MCF 10A (cell line): ENCODE measurements at regions not wholly inside any gene's neighbourhood (a gene's known extent, or its start where the extent isn't known, plus 50 kb on each side); places are given as distances from the start of the nearest gene placed in this dataset.

Experiments
- BruUV-seq: library from RNA; stranded (reverse); fragments of 400-500 nt; replicated peaks from 2 replicates; lab custom pipeline; 2021; lab: Mats Ljungman, UMichigan
- CTCF ChIA-PET: fragments of 300-600 bp; sonication (Branson Sonifier 250); formaldehyde crosslinking; extraction: SDS; loops from one replicate; lab custom pipeline; 2021; ENCODE audit warnings: antibody characterized with exemption, inconsistent platforms; lab: Yijun Ruan, JAX
- POLR2A ChIA-PET: fragments of 300-600, 350-650 bp; sonication (Branson Sonifier 250); formaldehyde crosslinking; extraction: SDS; loops from one replicate; lab custom pipeline; 2020; ENCODE audit warnings: antibody characterized with exemption, inconsistent platforms; lab: Yijun Ruan, JAX
- DNase-seq: peaks from one replicate; pipeline ENCODE4 v3.0.0-alpha.2; 2018; ENCODE audit not compliant: unreplicated experiment
- H3K27ac Mint-ChIP-seq: one replicate; pipeline ENCODE4 v1.8.0; 2022; ENCODE audit warnings: mild to moderate bottlenecking, low read depth, mixed read lengths; ENCODE audit not compliant: unreplicated experiment
- H3K27me3 Mint-ChIP-seq: one replicate; pipeline ENCODE4 v1.8.0; 2022; ENCODE audit warnings: mixed read lengths; ENCODE audit not compliant: insufficient read depth, unreplicated experiment
- H3K36me3 Mint-ChIP-seq: one replicate; pipeline ENCODE4 v1.8.0; 2022; ENCODE audit warnings: mild to moderate bottlenecking, moderate library complexity, mixed read lengths; ENCODE audit not compliant: insufficient read depth, unreplicated experiment
- H3K4me1 Mint-ChIP-seq: one replicate; pipeline ENCODE4 v1.8.0; 2022; ENCODE audit warnings: mixed read lengths; ENCODE audit not compliant: insufficient read depth, unreplicated experiment
- H3K4me3 Mint-ChIP-seq: one replicate; pipeline ENCODE4 v1.8.0; 2022; ENCODE audit warnings: mild to moderate bottlenecking, moderate library complexity, mixed read lengths; ENCODE audit not compliant: unreplicated experiment
- H3K9me3 Mint-ChIP-seq: one replicate; pipeline ENCODE4 v1.8.0; 2022; ENCODE audit warnings: mixed read lengths; ENCODE audit not compliant: unreplicated experiment
- CTCF ChIP-seq: fragments of 200-600 bp; IDR thresholded peaks from one replicate; pipeline ENCODE4 v1.8.0; 2022; ENCODE audit warnings: antibody characterized with exemption, mild to moderate bottlenecking; ENCODE audit not compliant: unreplicated experiment
- intact Hi-C: fragments of 100-400 bp; cut with micrococcal nuclease; formaldehyde crosslinking; loops from 2 replicates; pipeline ENCODE4 v1.14.1; 2022

- DNase-seq, result peak; percentile 54
- H3K4me1 Mint-ChIP-seq, result no peaks in the 10 kb centered on the region
- H3K4me3 Mint-ChIP-seq, result no peak overlapping the region
- ChIA-PET CTCF (interaction anchor here (0.6 to 2.6 kb wide), 15 partner anchors 11 to 765 kb away, joined by 3 to 15 read pairs (median 4); partner anchors contain the start of gene GRPR), POLR2A (no interaction called here)
- no peaks in the 10 kb centered on the region for H3K36me3 Mint-ChIP-seq
- no TSS peak for BruUV-seq
- H3K27me3 Mint-ChIP-seq, result peaks cover 81% of the 10 kb centered on the region
- TF ChIP-seq CTCF, result peak; percentile 41
- intact Hi-C loops, result loop anchor here (1.0 to 10.0 kb wide), 6 partner anchors 43 to 765 kb away; partner anchors contain the start of gene GRPR
- H3K9me3 Mint-ChIP-seq, result no peaks in the 10 kb centered on the region
- H3K27ac Mint-ChIP-seq, result no peak overlapping the region
These were observed 76.0 kb upstream of the AP1S2 start for GRCh38 chrX:15930585-15930984.

- Mint-ChIP-seq H3K4me1 (no peaks in the 10 kb centered on the region), H3K9me3 (no peaks in the 10 kb centered on the region), H3K36me3 (no peaks in the 10 kb centered on the region), H3K4me3 (no peak overlapping the region), H3K27me3 (peaks cover 80% of the 10 kb centered on the region), H3K27ac (no peak overlapping the region)
- BruUV-seq, result no TSS peak
- ChIA-PET CTCF (interaction anchor here (0.6 to 2.4 kb wide), 5 partner anchors 12 to 767 kb away, joined by 3 to 15 read pairs (median 6); partner anchors contain the start of gene GRPR), POLR2A (no interaction called here)
- intact Hi-C loops, result no loop called here
- TF ChIP-seq CTCF, result no peak
- DNase-seq, result no peak
These were observed 74.6 kb upstream of the AP1S2 start for GRCh38 chrX:15929194-15929593.

GRCh38 chrX:15926622-15927021 lies 72.0 kb upstream of the AP1S2 start:
- H3K9me3 Mint-ChIP-seq, result no peaks in the 10 kb centered on the region
- H3K4me3 Mint-ChIP-seq, result no peak overlapping the region
- H3K4me1 Mint-ChIP-seq, result no peaks in the 10 kb centered on the region
- H3K36me3 Mint-ChIP-seq, result no peaks in the 10 kb centered on the region
- CTCF ChIA-PET, result interaction anchor here (0.6 kb wide), 3 partner anchors 26 to 212 kb away, joined by 3 to 6 read pairs (median 4); no protein-coding TSS in a partner anchor
- H3K27me3 Mint-ChIP-seq, result peaks cover 78% of the 10 kb centered on the region
- no TSS peak for BruUV-seq
- no peak for DNase-seq
- no peak for TF ChIP-seq CTCF
- intact Hi-C loops, result no loop called here
- POLR2A ChIA-PET, result no interaction called here
- no peak overlapping the region for H3K27ac Mint-ChIP-seq

- Mint-ChIP-seq H3K4me3 (no peak overlapping the region), H3K27me3 (peaks cover 90% of the 10 kb centered on the region), H3K27ac (no peak overlapping the region), H3K4me1 (no peaks in the 10 kb centered on the region), H3K9me3 (no peaks in the 10 kb centered on the region), H3K36me3 (no peaks in the 10 kb centered on the region)
- TF ChIP-seq CTCF, result no peak
- intact Hi-C loops, result no loop called here
- no TSS peak for BruUV-seq
- DNase-seq, result no peak
- ChIA-PET POLR2A (no interaction called here), CTCF (no interaction called here)
These were observed 63.4 kb upstream of the AP1S2 start for GRCh38 chrX:15918003-15918402.
